Neural crest cell (in vitro differentiated cells): ENCODE measurements at regions not wholly inside any gene's neighbourhood (a gene's known extent, or its start where the extent isn't known, plus 50 kb on each side); places are given as distances from the start of the nearest gene placed in this dataset.

ENCODE experiments used
- DNase-seq: peaks from one replicate; pipeline ENCODE4 v3.0.0; 2021; ENCODE audit warnings: low read depth, mixed read lengths, low spot score
- H3K27ac Mint-ChIP-seq: one replicate; pipeline ENCODE4 v1.8.0; 2021; ENCODE audit warnings: mild to moderate bottlenecking, mixed read lengths; ENCODE audit not compliant: unreplicated experiment
- H3K27me3 Mint-ChIP-seq: 2 replicates; pipeline ENCODE4 v1.8.0; 2021; ENCODE audit warnings: low read depth, mild to moderate bottlenecking, mixed read lengths
- H3K36me3 Mint-ChIP-seq: 2 replicates; pipeline ENCODE4 v1.8.0; 2021; ENCODE audit warnings: low read depth, mild to moderate bottlenecking, mixed read lengths
- H3K4me1 Mint-ChIP-seq: 2 replicates; pipeline ENCODE4 v1.8.0; 2021; ENCODE audit warnings: mixed read lengths
- H3K4me3 Mint-ChIP-seq: one replicate; pipeline ENCODE4 v1.8.0; 2021; ENCODE audit warnings: mild to moderate bottlenecking, mixed read lengths
- H3K9me3 Mint-ChIP-seq: 2 replicates; pipeline ENCODE4 v1.8.0; 2021; ENCODE audit warnings: mixed read lengths
- TF ChIP-seq, protein P1 (sequence below): fragments of 200-600 bp; sonication (generic); conservative IDR thresholded peaks from 2 replicates; pipeline ENCODE4 v1.5.0; 2021; ENCODE audit warnings: antibody characterized with exemption, mild to moderate bottlenecking

- H3K4me1 Mint-ChIP-seq = no peaks in the 10 kb centered on the region
- peaks cover 39% of the 10 kb centered on the region for H3K27me3 Mint-ChIP-seq
- TF ChIP-seq, protein P1, sequence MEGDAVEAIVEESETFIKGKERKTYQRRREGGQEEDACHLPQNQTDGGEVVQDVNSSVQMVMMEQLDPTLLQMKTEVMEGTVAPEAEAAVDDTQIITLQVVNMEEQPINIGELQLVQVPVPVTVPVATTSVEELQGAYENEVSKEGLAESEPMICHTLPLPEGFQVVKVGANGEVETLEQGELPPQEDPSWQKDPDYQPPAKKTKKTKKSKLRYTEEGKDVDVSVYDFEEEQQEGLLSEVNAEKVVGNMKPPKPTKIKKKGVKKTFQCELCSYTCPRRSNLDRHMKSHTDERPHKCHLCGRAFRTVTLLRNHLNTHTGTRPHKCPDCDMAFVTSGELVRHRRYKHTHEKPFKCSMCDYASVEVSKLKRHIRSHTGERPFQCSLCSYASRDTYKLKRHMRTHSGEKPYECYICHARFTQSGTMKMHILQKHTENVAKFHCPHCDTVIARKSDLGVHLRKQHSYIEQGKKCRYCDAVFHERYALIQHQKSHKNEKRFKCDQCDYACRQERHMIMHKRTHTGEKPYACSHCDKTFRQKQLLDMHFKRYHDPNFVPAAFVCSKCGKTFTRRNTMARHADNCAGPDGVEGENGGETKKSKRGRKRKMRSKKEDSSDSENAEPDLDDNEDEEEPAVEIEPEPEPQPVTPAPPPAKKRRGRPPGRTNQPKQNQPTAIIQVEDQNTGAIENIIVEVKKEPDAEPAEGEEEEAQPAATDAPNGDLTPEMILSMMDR = no peak
- H3K4me3 Mint-ChIP-seq = no peak overlapping the region
- DNase-seq = no peak
- H3K36me3 Mint-ChIP-seq = no peaks in the 10 kb centered on the region
- no peak overlapping the region for H3K27ac Mint-ChIP-seq
- H3K9me3 Mint-ChIP-seq = no peaks in the 10 kb centered on the region
These were observed 60.7 kb upstream of the PROKR2 start for GRCh38 chr20:5377484-5377883.

DNA sequence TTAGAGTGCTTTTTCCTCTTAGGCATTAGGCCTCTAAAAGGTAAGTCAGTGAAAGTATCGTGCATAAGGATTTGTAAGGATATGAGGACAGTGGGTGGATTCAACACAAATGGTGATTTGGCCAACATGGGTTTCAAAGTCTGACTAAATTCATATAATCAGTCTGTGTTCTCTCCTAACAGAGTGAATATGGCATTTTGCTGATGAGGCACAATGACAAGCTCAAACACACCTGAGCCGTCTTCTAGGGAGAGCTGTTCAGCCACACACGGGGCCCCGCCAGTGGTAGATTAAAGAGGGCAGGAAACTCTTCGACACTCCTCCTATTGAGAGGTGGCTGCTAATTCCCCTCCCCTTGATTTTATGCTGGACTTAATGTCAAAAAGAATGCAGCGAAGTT, 59.5 kb upstream of the PROKR2 start:
- TF ChIP-seq, protein P1 = no peak
- H3K4me3 Mint-ChIP-seq = no peak overlapping the region
- no peak for DNase-seq
- H3K4me1 Mint-ChIP-seq = no peaks in the 10 kb centered on the region
- peaks cover 49% of the 10 kb centered on the region for H3K27me3 Mint-ChIP-seq
- H3K9me3 Mint-ChIP-seq = no peaks in the 10 kb centered on the region
- H3K27ac Mint-ChIP-seq = no peak overlapping the region
- H3K36me3 Mint-ChIP-seq = no peaks in the 10 kb centered on the region

DNA sequence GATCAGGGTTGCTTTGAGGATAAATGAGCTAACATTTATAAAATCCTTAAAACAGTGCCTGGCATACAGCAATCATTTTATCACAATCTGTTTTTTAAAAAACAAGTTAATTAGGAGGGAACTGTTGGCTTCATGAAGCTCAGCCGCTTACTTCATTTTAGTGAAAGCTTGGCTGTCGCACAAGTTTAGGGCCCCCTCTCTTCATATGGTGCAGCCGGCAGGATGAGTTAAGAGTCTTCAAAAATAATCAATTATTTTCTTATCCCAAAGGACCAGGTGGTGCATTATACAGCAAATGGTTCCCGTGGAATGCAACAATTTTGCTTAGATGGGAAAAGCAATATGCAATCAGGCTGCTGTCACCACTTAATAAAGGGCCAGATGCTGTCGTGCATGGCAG, 57.4 kb upstream of the PROKR2 start:
- Mint-ChIP-seq H3K27ac (no peak overlapping the region), H3K4me1 (no peaks in the 10 kb centered on the region), H3K9me3 (no peaks in the 10 kb centered on the region), H3K36me3 (no peaks in the 10 kb centered on the region), H3K4me3 (no peak overlapping the region), H3K27me3 (peaks cover 62% of the 10 kb centered on the region)
- no peak for DNase-seq
- TF ChIP-seq, protein P1 = no peak

DNA sequence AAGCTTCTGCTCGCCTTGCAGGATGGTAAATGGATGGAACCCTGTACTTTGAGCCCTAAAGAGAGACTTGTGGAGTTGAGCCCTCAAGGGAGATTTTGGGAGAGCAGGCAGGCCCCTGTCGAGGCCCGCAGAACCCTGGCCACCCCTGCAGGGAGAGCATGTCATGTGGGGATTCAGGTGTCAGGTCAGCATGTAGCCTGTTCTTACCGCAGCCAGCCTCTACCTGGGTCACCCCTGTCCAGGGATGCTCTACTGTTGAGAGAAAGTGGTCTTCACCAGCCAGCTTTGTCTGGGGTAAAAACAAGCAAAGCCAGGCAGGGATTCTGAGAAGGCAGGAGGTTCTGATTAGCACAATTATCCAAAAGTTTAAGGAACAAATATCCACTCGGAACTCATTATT, 55.6 kb upstream of the PROKR2 start:
- Mint-ChIP-seq H3K27me3 (peaks cover 59% of the 10 kb centered on the region), H3K4me1 (no peaks in the 10 kb centered on the region), H3K27ac (no peak overlapping the region), H3K4me3 (no peak overlapping the region), H3K9me3 (peaks cover under 1% of the 10 kb centered on the region), H3K36me3 (no peaks in the 10 kb centered on the region)
- TF ChIP-seq, protein P1 = no peak
- no peak for DNase-seq

DNA sequence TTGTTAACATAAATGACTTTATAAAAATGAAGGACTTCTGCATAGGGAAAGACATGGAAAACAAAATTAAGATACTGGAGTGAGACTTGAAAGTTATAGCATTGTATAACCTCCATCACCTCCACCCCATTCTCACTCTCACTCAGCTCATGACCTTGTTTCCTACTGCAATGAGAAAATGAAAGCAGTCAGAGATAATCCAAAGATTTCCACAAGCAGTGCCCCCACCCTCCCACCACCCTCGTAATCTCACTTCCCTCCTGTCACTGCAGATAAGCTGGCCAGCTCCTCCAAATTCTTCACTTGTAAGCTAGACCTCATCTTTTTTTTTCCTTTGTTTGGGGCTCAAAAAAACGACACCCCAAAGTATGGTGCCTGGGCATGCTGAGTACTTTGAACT, 52.9 kb upstream of the PROKR2 start:
- DNase-seq = no peak
- no peak overlapping the region for H3K27ac Mint-ChIP-seq
- H3K27me3 Mint-ChIP-seq = peaks cover 49% of the 10 kb centered on the region
- peaks cover 2% of the 10 kb centered on the region for H3K9me3 Mint-ChIP-seq
- TF ChIP-seq, protein P1 = no peak
- H3K4me1 Mint-ChIP-seq = no peaks in the 10 kb centered on the region
- H3K36me3 Mint-ChIP-seq = no peaks in the 10 kb centered on the region
- H3K4me3 Mint-ChIP-seq = no peak overlapping the region
